HuH-7.5 (cell line): ENCODE measurements at regions not wholly inside any gene's neighbourhood (a gene's known extent, or its start where the extent isn't known, plus 50 kb on each side); places are given as distances from the start of the nearest gene placed in this dataset.
"Not testable (repeated sequence)": the region's sequence is repeated elsewhere in the genome, so short reads cannot be mapped to it uniquely, and the experiment has no call there.

Source experiments
- DNase-seq: peaks from one replicate; pipeline ENCODE4 v3.0.0; 2011; ENCODE audit warnings: low spot score

DNA sequence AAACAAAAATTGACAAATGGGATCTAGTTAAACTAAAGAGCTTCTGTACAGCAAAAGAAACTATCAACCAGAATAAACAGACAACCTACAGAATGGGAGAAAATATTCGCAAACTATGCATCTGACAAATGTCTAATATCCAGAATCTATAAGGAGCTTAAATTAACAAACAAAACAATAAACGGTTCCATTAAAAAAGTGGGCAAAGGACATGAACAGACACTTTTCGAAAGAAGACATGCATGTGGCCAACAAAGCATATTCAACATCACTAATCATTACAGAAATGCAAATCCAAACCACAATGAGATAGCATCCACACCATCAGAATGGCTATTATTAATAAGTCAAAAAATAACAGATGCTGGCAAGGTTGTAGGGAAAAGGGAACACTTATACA lies 50.5 kb upstream of the MED13L start:
- not testable (repeated sequence) for DNase-seq

DNA sequence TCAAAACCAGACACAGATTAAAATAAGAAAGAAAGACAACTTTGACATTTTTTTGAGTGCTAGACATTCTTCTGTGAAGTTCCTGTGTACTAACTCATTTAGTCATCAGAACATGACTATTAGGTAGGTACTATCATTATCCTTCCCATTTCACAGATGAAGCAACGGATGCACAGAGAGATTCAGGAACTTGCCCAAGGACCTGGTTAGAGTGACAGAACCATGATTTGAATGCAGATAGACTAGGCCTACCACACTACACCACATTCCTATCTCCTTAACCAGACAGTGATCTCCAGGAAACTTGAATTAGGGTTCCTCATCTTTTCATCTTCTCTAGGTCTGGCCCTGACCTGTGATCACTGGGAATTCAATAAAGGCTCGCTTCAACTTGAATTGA lies 54.4 kb upstream of the MED13L start:
- DNase-seq, result no peak

DNA sequence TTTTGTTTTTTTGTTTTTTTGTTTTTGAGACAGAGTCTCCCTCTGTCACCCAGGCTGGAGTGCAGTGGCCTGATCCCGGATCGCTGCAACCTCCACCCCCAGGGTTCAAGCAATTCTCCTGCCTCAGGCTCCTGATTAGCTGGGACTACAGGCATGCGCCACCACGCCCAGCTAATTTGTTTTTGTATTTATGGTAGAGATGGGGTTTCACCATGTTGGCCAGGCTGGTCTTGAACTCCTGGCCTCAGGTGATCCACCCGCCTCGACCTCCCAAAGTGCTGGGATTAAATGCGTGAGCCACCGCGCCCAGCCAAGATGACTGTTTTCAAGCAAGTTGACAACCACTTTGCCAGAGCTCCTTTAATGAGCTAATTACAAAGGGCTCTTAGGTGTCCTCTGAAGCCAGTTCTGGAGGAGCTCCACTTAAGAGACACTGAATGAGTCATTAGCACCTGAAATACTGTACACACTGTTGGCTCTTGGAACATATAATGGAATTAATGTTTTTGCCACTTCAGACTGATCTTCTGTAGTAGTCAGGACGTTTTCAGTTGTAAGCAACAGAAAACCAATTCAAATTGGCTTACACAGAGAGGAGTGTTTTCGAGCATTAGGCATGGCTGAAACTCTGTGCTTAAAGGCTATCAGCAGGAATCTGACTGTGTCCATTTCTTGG lies 55.4 kb upstream of the MED13L start:
- no peak for DNase-seq

DNA sequence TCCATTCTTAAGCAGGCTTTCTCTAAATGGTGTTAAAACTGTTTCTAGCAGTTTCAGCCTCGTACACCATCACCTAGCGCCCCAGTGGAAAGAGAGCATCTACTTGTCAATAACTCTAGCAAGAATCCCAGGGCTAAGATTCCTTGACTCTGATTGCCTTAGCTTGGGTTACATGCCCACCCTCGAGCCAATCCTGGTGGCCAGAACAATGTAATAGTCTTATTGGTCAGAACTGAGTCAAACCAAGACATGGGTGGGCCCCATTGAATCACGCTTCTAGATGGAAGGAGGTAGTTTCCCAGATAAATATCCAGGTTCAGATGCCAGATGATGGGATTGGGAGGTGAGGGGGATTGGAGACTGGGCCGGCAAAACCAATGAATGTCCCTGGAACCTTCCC lies 55.9 kb upstream of the MED13L start:
- DNase-seq, result no peak

DNA sequence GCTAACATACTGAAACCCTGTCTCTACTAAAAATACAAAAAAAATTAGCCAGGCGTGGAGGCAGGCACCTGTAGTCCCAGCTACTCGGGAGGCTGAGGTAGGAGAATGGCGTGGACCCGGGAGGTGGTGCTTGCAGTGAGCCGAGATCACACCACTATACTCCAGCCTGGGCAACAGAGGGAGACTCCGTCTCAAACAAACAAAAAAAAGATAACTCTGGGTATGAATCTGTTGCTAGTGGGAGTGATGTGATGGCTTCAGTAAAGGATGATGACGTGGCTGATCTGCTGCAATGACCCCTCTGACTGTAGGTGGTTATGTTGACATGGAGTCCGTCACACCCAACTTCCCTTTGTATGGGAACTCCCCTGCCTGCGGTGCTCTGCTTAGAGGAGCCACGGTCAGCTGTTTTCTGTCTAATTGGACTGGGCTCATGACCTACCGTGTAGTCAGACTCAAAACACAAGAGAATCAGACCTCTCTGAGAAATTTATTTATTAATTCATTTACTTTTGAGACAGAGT lies 59.1 kb upstream of the MED13L start:
- no peak for DNase-seq

DNA sequence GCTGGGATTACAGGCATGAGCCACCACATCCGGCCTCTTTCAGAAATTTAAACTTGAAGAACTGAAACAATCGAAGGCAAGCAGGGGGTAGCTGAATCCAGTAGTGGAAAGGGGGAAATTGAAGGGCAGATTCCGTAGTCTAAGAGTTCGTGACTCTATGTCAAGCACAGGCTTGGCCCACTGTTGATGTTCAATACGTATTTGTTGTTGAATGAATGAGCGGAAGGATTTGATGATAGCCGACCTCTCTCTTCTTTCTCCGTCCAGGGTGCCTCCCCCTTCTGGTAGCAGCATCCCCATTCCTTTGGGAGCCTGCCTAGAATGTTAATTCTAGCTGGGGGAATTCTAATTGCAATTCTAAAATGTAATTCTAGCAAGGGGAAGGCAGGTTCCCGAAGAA lies 59.8 kb upstream of the MED13L start:
- no peak for DNase-seq

DNA sequence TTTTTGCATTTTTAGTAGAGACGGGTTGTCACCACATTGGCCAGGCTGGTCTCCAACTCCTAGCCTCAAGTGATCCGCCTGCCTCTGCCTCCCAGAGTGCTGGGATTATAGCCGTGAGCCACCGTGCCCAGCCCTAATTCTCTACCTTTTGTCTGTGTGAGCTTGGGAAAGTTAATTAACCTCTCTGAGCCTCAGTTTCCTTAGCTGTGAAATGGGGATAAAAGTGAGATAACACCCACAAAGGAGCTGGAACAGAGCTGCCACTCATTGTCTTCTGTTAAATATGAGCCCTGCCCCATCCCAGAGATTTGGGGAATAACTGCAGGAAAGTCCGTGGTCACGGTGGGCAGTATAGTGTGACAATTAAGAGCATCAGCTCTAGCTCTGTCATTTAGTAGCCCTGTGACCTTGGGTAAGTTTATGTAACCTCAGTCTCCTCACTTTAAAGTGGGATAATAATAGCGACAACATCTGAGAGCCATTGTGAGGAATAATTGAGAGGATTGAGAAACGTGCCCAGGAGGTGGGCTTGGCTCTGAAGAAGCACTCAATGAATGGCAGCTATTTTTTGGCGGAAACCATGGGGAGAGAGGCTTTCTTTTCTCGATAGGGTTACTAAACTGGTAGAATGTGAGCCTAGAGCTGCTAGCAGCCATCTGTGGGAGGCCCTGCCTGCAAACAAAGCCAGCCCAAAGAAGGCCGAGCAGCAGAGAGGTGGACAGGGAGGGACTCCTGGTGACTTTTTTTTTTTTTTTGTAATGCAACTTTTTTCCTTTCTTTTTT lies 60.8 kb upstream of the MED13L start:
- no peak for DNase-seq

DNA sequence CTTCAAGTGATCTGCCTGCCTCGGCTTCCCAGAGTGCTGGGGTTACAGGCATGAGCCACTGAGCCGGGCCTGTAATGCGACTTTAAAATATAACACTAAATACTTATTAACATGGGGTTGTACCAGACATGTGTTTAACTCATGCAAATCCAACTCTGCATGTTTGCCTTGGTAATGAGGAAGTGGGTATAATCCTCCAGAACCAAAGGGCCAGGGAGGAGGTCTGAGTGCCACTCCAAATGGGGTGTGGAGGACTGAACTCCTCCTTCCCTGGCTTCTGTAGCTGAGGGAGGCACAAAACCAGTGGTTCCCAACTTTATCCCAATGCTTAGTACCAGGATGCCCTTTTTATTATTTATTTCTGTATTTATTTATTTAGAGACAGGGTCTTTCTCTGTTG lies 61.6 kb upstream of the MED13L start:
- no peak for DNase-seq

DNA sequence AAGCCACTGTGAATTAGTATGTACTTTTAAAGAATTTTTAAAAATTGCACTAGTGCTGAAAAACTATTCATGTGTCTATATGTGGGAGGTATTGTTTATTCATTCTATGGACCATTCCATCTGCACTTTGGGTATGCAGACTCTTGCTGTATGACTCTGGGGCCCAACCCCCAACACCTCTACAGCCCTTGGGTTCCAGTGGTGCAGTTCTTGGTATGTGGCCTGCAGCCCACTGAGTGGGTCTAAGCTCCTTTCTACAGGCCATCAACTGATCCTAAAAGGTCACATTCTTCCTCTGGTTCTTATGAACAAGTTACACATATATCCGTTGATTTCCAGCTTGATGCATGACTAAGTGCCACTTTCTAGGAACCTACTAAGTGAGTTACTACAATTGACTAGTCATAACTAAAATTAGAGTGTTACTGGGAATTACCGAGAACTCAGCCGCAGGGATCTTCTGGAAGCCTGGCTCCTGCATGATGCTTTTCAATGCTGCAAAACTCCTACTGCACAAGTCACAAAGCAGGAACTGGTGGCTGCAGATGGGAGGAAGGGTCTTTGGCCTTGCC lies 62.4 kb upstream of the MED13L start:
- no peak for DNase-seq

DNA sequence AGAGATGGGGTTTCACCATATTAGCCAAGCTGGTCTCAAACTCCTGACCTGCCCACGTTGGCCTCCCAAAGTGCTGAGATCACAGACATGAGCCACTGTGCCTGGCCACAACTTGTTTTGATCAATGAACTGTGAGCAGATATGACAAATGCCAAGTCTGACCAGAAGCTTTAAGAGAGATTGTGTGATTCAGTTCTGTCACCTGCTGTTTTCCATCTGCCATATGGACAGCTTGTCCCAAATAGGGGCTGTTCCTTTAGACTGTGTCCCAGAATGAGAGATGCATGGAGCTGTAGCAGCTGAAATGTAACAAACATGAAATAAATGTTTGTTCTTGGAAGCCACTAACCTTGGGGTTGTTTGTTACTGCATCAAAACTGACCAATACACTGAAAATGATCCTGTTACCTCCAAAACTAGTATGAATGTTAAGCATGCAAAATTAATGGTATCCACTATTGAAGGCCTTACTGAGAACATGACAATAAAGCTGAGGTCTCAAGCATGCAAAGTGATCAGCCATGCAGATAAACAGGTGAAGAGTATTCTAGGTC lies 65.9 kb upstream of the MED13L start:
- no peak for DNase-seq

DNA sequence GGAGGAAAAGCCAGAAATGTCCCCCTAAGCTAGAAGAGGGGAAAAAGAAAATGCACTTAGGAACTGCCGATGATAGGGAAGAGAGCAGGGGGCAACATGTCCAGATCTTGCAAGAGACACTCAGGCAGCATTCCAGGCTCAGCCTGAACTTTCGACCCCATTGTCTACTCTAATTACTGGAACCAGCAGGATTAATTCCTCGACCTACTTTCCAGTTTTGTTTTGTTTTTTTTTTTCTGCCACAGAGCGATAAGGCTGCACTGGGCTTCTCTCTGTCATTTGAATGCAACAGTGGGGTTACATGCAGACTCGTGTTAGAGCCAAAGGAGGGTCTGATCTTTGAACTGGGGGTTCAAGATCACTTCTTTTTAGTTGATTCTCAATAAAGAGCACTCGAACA lies 68.7 kb upstream of the MED13L start:
- no peak for DNase-seq

DNA sequence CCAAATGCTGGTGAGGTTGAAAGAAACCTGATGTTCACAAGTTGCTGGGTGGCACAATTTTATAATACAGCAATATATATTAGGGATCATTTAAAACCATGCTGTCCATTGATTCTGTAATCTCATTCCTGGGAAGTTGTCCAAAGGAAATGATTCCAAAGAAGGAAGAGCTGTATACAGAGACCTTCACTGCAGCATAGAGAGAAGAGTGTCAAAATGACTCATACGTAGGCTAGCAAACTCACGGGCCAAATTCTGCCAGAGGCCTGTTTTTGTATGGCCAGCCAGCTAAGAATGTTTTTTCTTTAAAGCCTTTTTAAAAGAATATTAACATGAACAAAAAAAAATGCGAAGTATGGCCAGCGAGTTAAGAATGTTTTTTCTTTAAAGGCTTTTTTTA lies 69.2 kb upstream of the MED13L start:
- DNase-seq, result no peak

DNA sequence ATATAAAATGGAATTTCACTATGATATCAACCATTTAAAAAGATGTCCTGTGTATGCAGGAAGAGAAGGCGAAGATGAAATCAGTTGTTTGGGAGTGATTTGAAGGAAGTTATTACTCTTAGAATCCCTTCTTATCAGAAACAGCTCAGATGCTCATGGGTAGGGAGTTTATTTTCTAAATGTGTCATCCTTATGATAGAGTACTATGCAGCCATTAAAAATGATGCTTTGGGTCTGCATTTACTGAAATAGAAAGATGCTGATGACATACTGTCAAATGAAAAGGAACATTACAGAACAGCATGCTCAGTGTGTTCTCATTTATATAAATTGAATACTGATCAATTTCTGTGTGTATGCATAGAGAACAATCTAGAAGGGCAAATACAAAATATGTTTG lies 69.8 kb upstream of the MED13L start:
- no peak for DNase-seq

DNA sequence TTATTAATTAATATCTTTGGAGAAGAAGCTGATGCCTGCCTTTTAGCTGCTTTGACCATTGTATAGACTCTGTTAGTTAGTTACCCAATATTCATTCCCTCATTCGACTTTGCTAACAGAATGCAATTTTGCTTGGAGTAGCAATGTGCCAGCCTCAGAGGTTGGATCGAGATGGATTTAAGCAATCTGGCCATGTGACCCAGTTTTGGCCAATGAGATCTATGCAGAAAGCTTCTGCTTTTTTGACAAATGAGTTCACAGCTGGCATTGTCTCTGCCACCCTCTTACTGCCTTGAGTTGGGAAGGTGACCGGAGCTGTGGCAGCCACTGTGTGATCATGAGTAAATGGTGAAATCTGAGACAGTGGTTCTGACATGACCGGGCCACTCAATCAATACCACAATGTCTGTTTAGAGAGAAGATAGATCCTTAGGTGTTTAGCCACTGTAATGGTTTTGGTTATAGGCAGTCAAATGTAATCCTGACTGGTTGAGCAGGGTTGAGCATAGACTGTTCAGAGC lies 74.9 kb upstream of the MED13L start:
- DNase-seq, result no peak

DNA sequence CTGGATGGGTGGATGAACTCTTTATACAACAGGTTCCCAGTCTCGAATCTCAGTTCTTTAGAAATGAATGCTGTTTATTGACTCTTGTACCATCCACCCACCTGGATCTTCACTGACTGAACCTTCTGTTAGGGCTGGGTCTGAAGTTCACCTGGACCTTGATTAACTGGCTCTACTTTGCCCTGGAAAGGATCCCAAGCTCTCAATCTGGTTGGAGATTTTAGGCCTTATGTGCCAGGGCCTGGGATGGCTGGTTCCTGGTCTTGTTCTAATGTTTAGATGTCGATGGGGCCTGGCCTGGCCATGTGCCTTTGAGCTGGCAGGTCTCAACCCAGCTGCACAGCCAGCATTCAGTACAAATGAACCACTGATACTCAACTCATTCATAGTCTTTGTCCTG lies 76.5 kb upstream of the MED13L start:
- DNase-seq, result no peak

DNA sequence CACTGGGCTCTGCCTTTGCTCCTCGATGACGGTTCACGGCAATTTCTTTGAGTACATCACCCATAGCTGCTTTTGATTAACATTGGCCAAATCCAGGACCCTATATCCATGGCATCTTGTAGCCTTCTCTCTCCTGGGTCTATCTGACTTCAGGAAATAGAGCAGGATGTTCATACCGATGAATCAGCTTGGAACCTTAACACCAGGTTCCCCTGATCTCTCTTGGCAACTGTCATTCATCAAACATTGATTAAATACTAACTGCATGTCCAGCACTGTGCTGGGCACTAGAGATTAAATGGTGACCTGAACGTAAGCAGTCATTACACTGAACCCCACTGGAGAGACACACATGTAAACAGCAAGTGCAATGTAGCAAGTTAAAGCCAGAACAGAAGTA lies 77.0 kb upstream of the MED13L start:
- DNase-seq, result no peak

DNA sequence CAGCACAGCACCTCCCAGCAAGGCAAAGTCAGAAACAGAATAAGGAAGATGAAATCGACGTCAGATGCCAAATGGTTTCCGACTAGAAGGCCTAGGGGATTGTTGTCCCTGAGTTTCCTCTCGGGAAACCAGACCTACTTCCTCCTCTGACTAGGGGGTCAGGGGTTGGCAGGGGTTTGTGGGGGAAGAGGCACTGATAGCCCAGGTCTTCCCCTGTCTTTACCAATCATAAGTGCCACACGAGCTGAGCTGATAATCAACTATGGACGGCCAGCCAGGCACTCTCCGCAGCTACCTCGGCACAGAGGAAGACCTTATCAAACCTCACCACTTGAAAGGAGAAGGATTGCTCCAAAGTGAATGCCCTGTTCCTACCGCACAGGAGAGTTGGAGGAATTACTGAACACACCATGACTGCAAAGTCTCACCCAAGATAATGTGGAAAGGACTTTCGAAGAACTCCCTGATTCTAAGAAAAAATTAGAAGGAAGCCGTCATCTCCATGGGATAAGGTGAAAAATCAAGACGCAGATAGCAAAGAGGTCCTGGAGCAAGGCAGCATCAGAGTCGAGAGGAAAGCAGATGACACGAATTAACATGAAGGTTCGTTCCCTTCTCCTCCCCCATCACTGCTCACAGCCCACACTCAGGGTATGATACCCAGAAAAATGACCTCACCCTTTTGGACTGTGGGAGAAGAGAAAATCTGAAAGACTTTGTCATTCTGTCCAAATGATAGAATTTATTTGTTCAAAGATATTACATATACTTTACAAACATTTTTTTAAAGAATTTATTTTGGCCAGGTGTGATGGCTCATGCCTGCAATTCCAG lies 77.7 kb upstream of the MED13L start:
- DNase-seq, result no peak

DNA sequence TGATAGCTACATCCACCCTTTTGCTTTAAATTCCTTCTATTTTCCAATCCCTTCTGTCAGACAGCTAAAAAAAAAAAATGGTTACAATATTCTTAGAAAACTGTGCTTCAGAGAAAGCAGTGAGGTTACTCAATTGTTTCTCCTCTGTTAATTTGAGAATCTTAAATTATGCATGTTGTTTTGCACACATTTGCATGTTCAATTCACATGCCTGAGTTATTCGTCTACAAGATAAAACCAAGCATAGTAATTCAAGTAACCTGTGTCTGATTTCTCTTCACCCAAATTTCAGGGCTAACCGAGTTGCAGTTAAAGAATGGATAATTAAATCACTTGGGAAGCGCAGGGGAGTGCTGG lies 81.0 kb upstream of the MED13L start:
- no peak for DNase-seq

DNA sequence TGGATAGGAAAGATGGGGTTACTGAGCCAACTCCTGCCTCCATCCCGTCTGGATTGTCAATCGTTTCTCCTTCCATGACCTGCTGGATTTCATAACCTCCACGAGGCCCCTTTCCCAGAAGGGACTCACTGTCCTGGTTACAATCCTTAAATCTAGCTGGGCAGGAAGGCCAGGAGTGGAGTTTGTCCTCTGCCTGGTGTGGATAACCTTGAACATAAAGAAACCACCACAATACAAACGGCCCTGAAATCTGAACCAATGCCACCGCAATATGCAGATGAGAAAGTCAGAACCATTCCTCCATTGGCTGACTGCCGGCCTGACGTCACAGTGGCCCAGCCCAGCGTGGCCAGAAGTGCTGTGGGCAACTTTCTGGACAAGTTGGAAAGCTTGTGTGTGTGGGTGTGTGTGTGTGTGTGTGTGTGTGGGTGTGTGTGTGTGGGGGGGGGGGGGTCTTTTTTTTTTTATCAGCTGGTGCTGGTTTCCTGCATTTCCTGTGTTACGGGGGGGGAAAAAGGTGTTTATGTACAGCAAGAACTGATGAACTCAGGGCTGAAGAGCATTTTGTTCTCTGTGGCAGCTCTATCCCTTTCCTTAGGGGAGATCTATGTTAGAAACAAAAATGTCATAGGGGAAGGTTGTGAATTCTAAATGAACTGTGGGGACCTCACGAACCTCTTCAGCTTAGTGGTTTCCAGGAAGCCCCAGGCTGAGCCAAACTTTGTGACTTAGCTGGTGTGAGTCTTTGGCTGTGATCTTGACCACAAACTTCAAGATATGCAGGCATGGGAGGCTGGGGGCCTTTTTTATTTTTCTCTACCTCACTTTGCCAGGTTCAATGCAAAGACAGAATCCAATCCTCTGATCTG lies 81.6 kb upstream of the MED13L start:
- peak; percentile 73 for DNase-seq

DNA sequence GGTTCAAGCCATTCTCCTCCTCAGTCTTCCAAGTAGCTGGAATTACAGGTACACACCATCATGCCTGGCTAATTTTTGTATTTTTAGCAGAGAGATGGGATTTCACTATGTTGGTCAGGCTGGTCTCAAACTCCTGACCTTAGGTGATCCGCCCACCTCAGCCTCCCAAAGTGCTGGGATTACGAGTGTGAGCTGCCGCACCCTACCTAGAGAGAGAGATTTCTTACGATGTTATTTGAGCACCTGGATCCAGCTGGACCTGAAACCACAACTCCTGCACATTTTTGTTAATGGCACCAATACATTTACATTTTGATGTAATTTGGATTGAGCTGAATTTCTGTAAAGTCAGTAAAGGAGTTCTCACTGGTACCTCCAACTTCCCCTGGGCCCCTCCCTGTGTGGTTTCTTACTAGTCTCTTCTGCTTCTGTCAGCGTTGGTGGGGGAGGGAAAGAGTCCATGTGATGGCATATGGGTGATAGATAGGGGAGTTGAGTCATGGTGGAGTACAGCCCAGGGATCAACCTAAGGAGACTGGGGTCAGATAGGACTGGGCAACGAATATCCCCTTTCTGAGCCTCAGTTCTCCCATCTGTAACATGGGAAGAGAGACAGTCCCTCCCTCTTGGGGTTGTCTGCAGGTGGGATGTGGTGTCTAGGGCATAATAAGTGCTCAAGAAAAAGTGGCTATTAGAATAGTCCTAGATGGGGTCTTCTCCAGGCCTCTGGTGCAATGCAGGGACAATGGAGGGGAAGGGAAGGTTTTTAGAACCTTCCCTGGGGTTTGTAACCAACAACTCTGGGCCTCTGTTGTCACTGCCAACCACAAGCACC lies 83.3 kb upstream of the MED13L start:
- no peak for DNase-seq
